ENCODE measurements at regions not wholly inside any gene's neighbourhood (a gene's known extent, or its start where the extent isn't known, plus 50 kb on each side); places are given as distances from the start of the nearest gene placed in this dataset.
"Not testable (repeated sequence)": the region's sequence is repeated elsewhere in the genome, so short reads cannot be mapped to it uniquely, and the experiment has no call there.

- DNase-seq (ENCODE audit: low read depth): no peak
These were observed 88.4 kb upstream of the MPP7 start for GRCh38 chr10:28391283-28391682.

- peak; percentile 51 for DNase-seq (ENCODE audit: low read depth)
These were observed 91.2 kb upstream of the MPP7 start for GRCh38 chr10:28393956-28394568.

GRCh38 chr10:28396331-28396730 is 93.5 kb upstream of the MPP7 start:
- DNase-seq (ENCODE audit: low read depth): no peak

- no peak for DNase-seq (ENCODE audit: low read depth)
These were observed 94.4 kb upstream of the MPP7 start for GRCh38 chr10:28397229-28397628.

GRCh38 chr10:28400176-28400575 is 97.3 kb upstream of the MPP7 start:
- DNase-seq (ENCODE audit: low read depth): no peak

- DNase-seq (ENCODE audit: low read depth): no peak
These were observed 97.8 kb upstream of the MPP7 start for GRCh38 chr10:28400681-28401080.

GRCh38 chr10:28402611-28403073 is 99.8 kb upstream of the MPP7 start:
- DNase-seq (ENCODE audit: low read depth): not testable (repeated sequence)

- no peak for DNase-seq (ENCODE audit: low read depth)
These were observed 100.2 kb upstream of the MPP7 start for GRCh38 chr10:28403090-28403489.

GRCh38 chr10:28408237-28408777 is 105.4 kb upstream of the MPP7 start:
- no peak for DNase-seq (ENCODE audit: low read depth)

GRCh38 chr10:28410420-28411135 is 107.7 kb upstream of the MPP7 start:
- peak; percentile 26 for DNase-seq (ENCODE audit: low read depth)

- DNase-seq (ENCODE audit: low read depth): no peak
These were observed 108.2 kb upstream of the MPP7 start for GRCh38 chr10:28411136-28411460.

GRCh38 chr10:28411648-28412047 is 108.8 kb upstream of the MPP7 start:
- DNase-seq (ENCODE audit: low read depth): peak; percentile 8

GRCh38 chr10:28418069-28418468 is 114.8 kb upstream of the WAC start:
- DNase-seq (ENCODE audit: low read depth): no peak

- no peak for DNase-seq (ENCODE audit: low read depth)
These were observed 107.5 kb upstream of the WAC start for GRCh38 chr10:28425422-28425821.

GRCh38 chr10:28426392-28427159 is 106.3 kb upstream of the WAC start:
- DNase-seq (ENCODE audit: low read depth): no peak

GRCh38 chr10:28427376-28427775 is 105.5 kb upstream of the WAC start:
- DNase-seq (ENCODE audit: low read depth): no peak

GRCh38 chr10:28429045-28429444 is 103.9 kb upstream of the WAC start:
- DNase-seq (ENCODE audit: low read depth): no peak

- DNase-seq (ENCODE audit: low read depth): peak; percentile 68
These were observed 103.2 kb upstream of the WAC start for GRCh38 chr10:28429573-28430216.

GRCh38 chr10:28431139-28431538 is 101.8 kb upstream of the WAC start:
- no peak for DNase-seq (ENCODE audit: low read depth)

- DNase-seq (ENCODE audit: low read depth): peak; percentile 59
These were observed 100.7 kb upstream of the WAC start for GRCh38 chr10:28432210-28432676.

- no peak for DNase-seq (ENCODE audit: low read depth)
These were observed 98.9 kb upstream of the WAC start for GRCh38 chr10:28434063-28434462.

GRCh38 chr10:28442403-28442802 is 90.5 kb upstream of the WAC start:
- no peak for DNase-seq (ENCODE audit: low read depth)
